Spleen (tissue), 11 donors: ENCODE measurements at regions not wholly inside any gene's neighbourhood (a gene's known extent, or its start where the extent isn't known, plus 50 kb on each side); places are given as distances from the start of the nearest gene placed in this dataset.

Source experiments
- DNase-seq: peaks from one replicate; pipeline ENCODE4 v3.0.0-alpha.2; 2020
- H3K27ac ChIP-seq, 8 donors: fragments of 200-600 bp; sonication (generic) in 7 of 8; 1 replicate in 4 of 8; 2 replicates in 4 of 8; pipeline versions ENCODE4 v1.5.0 to v1.8.0; 2016 to 2021; ENCODE audit warnings: inconsistent platforms in 4 of 8, mild to moderate bottlenecking in 4 of 8, moderate library complexity in 1 of 8
- H3K27me3 ChIP-seq, 7 donors: fragments of 200-600 bp; sonication (generic) in 6 of 7; replicated peaks in 1 of 7; 1 replicate in 4 of 7; 2 replicates in 3 of 7; pipeline versions ENCODE4 v1.5.0 to v1.8.0; 2016 to 2021; ENCODE audit warnings: inconsistent platforms in 3 of 7, mild to moderate bottlenecking in 1 of 7
- H3K36me3 ChIP-seq, 6 donors: fragments of 200-600 bp; sonication (generic) in 5 of 6; 1 replicate in 4 of 6; 2 replicates in 2 of 6; pipeline versions ENCODE4 v1.5.0 to v1.8.0; 2016 to 2021; ENCODE audit warnings: inconsistent platforms in 2 of 6
- H3K4me1 ChIP-seq, 6 donors: fragments of 200-600 bp; sonication (generic) in 5 of 6; 1 replicate in 3 of 6; 2 replicates in 3 of 6; pipeline versions ENCODE4 v1.5.0 to v1.8.0; 2016 to 2021; ENCODE audit warnings: inconsistent platforms in 3 of 6
- H3K4me3 ChIP-seq, 8 donors: fragments of 200-600 bp; sonication (generic) in 7 of 8; 1 replicate in 4 of 8; 2 replicates in 4 of 8; pipeline versions ENCODE4 v1.5.0 to v1.8.0; 2016 to 2021; ENCODE audit warnings: inconsistent platforms in 4 of 8, mild to moderate bottlenecking in 4 of 8, moderate library complexity in 2 of 8
- H3K9me3 ChIP-seq, 8 donors: fragments of 200-600 bp; sonication (generic) in 7 of 8; 1 replicate in 4 of 8; 2 replicates in 4 of 8; pipeline versions ENCODE4 v1.5.0 to v1.8.0; 2016 to 2021; ENCODE audit warnings: inconsistent platforms in 4 of 8
- CTCF ChIP-seq, 11 experiments: fragments of 200-600 bp in 7 of 11; fragments of 450-650 bp in 4 of 11; sonication (generic) in 4 of 11; IDR thresholded peaks in 8 of 11; conservative IDR thresholded peaks in 3 of 11; 1 replicate in 7 of 11; 2 replicates in 4 of 11; pipeline versions ENCODE4 v1.4.0 to v1.8.0; 2016 to 2021; ENCODE audit warnings: antibody characterized with exemption in 11 of 11, inconsistent platforms in 4 of 11, mild to moderate bottlenecking in 1 of 11
- POLR2A ChIP-seq, 3 donors: fragments of 450-650 bp; IDR thresholded peaks; one replicate each; pipeline ENCODE4 v1.5.1; 2017; ENCODE audit warnings: antibody characterized with exemption in 3 of 3, mild to moderate bottlenecking in 1 of 3
- POLR2AphosphoS5 ChIP-seq, 3 donors: sonication (generic); formaldehyde crosslinking; IDR thresholded peaks; one replicate each; pipeline ENCODE4 v1.5.1; 2017; ENCODE audit warnings: antibody characterized with exemption in 3 of 3
- WGBS, 5 donors: extraction: QIAGEN DNeasy Blood & Tissue Kit in 3 of 5; methylation state at CpG; one replicate each; pipeline versions ENCODE4 v1.1.5 to v1.1.7; 2013 to 2018; 5-methylcytosine and 5-hydroxymethylcytosine counted together
- intact Hi-C: fragments of 100-400 bp; cut with DNase I; formaldehyde crosslinking; loops from one replicate; pipeline ENCODE4 v1.15.0; 2023; ENCODE audit warnings: low total_unique reads
- donor health status: healthy with polysubstance abuse.
- donor health status: DM: no; HTN: no; CAD: no; lungs with moderate emphysema.
- donor health status: DM: no; HTN: no; CAD: no.
- donor health status: Bipolar disorder and iron deficiency.
- donor health status: healthy.
- donor health status: DM: no; HTN: no; CAD: no.
- donor health status: DM: yes; HTN: yes; CAD: no.

GRCh38 chr13:75934889-75935288, 298.8 kb downstream of the LMO7 start:
- Histone ChIP-seq H3K4me3 (no peak overlapping the region), H3K36me3 (no peaks in the 10 kb centered on the region), H3K4me1 (no peaks in the 10 kb centered on the region), H3K27ac (no peak overlapping the region), H3K9me3 (no peaks in the 10 kb centered on the region), H3K27me3 (no peaks in the 10 kb centered on the region)
- 57 to 72% (median 67%) methylated on average over 1 of the region's 1 CpG for WGBS, 5 donors
- TF ChIP-seq POLR2A (IDR thresholded peaks at IDR 0.05) (no peak), CTCF (IDR thresholded peaks at IDR 0.05 in 8 of 11, conservative IDR thresholded peaks at IDR 0.05 in 3 of 11) (no peak), POLR2AphosphoS5 (IDR thresholded peaks at IDR 0.05) (no peak)
- intact Hi-C loops = no loop called here
- DNase-seq = no peak

GRCh38 chr13:75932636-75933035, 296.5 kb downstream of the LMO7 start:
- Histone ChIP-seq H3K9me3 (peaks cover 0 to 6% (median 0%) of the 10 kb centered on the region in 8 donors), H3K27ac (no peak overlapping the region), H3K36me3 (no peaks in the 10 kb centered on the region), H3K4me1 (no peaks in the 10 kb centered on the region), H3K4me3 (no peak overlapping the region), H3K27me3 (no peaks in the 10 kb centered on the region)
- WGBS, 5 donors = 87 to 93% (median 88%) methylated on average over 4 of the region's 4 CpGs
- TF ChIP-seq POLR2AphosphoS5 (IDR thresholded peaks at IDR 0.05) = no peak
- no peak for DNase-seq
- intact Hi-C loops = no loop called here

GRCh38 chr13:75931116-75931515, 295.0 kb downstream of the LMO7 start:
- H3K36me3 ChIP-seq = no peaks in the 10 kb centered on the region
- no peak for DNase-seq
- no peak overlapping the region for H3K4me3 ChIP-seq
- no peak overlapping the region for H3K27ac ChIP-seq
- H3K9me3 ChIP-seq = peaks cover 0 to 6% (median 0%) of the 10 kb centered on the region in 8 donors
- WGBS, 5 donors = 67 to 91% (median 85%) methylated on average over 1 of the region's 1 CpG
- TF ChIP-seq POLR2AphosphoS5 (IDR thresholded peaks at IDR 0.05) (no peak), CTCF (IDR thresholded peaks at IDR 0.05 in 8 of 11, conservative IDR thresholded peaks at IDR 0.05 in 3 of 11) (no peak), POLR2A (IDR thresholded peaks at IDR 0.05) (no peak)
- H3K27me3 ChIP-seq = no peaks in the 10 kb centered on the region
- H3K4me1 ChIP-seq = no peaks in the 10 kb centered on the region
- intact Hi-C loops = no loop called here

GRCh38 chr13:75929076-75929475, 292.9 kb downstream of the LMO7 start:
- no peaks in the 10 kb centered on the region for H3K4me1 ChIP-seq
- intact Hi-C loops = no loop called here

More at GRCh38 chr13:75929076-75929475, 292.9 kb downstream of the LMO7 start:
- H3K9me3 ChIP-seq = peaks cover 0 to 6% (median 0%) of the 10 kb centered on the region in 8 donors
- no peaks in the 10 kb centered on the region for H3K27me3 ChIP-seq
- TF ChIP-seq POLR2A (IDR thresholded peaks at IDR 0.05) = no peak
- TF ChIP-seq POLR2AphosphoS5 (IDR thresholded peaks at IDR 0.05) = no peak
- no peak for TF ChIP-seq CTCF (IDR thresholded peaks at IDR 0.05 in 8 of 11, conservative IDR thresholded peaks at IDR 0.05 in 3 of 11)
- no peak overlapping the region for H3K4me3 ChIP-seq
- H3K27ac ChIP-seq = no peak overlapping the region
- no peak for DNase-seq
- no peaks in the 10 kb centered on the region for H3K36me3 ChIP-seq
